GM12878 (cell line): ENCODE measurements at regions not wholly inside any gene's neighbourhood (a gene's known extent, or its start where the extent isn't known, plus 50 kb on each side); places are given as distances from the start of the nearest gene placed in this dataset.

Source experiments
- ATAC-seq: fragments of 200-7000 bp; cut with Tn5 transposase; 3 replicates; pipeline ENCODE4 v1.9.1; 2020; ENCODE audit warnings: mild to moderate bottlenecking, moderate library complexity
- BruUV-seq: library from RNA; stranded (reverse); fragments of 400-500 nt; replicated peaks from 2 replicates; lab custom pipeline; 2021; lab: Mats Ljungman, UMichigan
- CTCF ChIA-PET: fragments of 300-600 bp; sonication (Branson Sonifier 250); formaldehyde crosslinking; extraction: SDS; loops from one replicate; lab custom pipeline; 2021; ENCODE audit warnings: inconsistent platforms; lab: Yijun Ruan, JAX
- POLR2A ChIA-PET: fragments of 350-600 bp; formaldehyde crosslinking; extraction: SDS; loops from one replicate; lab custom pipeline; 2021; ENCODE audit warnings: inconsistent platforms; lab: Charles Lee
- RAD21 ChIA-PET: fragments of 300-600 bp; sonication (Branson Sonifier 250); formaldehyde crosslinking; loops from one replicate; lab custom pipeline; 2023; ENCODE audit warnings: antibody characterized with exemption; ENCODE audit not compliant: unreplicated experiment; lab: Charles Lee
- SMC1A ChIA-PET: fragments of 300-600 bp; sonication (Branson Sonifier 250); formaldehyde crosslinking; loops from one replicate; lab custom pipeline; 2023; ENCODE audit not compliant: unreplicated experiment, uncharacterized antibody; lab: Charles Lee
- DNase-seq: peaks from one replicate; pipeline ENCODE4 v3.0.0-alpha.2; 2011; ENCODE audit warnings: low read depth, low spot score
- FAIRE-seq: peaks from 3 replicates; lab custom pipeline; 2011; peaks lifted over from hg19 to GRCh38; lab: Jason Lieb, UNC
- H2AFZ ChIP-seq: 2 replicates; pipeline ENCODE4 v1.6.0; 2011; ENCODE audit warnings: low read depth, low read length, control low read depth; ENCODE audit not compliant: control insufficient read depth
- H3K27ac ChIP-seq: 2 replicates; pipeline ENCODE4 v1.5.1; 2011; ENCODE audit warnings: control low read depth; ENCODE audit not compliant: control insufficient read depth, insufficient read depth
- H3K27me3 ChIP-seq, 2 experiments: replicated peaks in 1 of 2; 2 replicates each; pipeline versions ENCODE4 v1.6.0 to v1.6.1; 2011; ENCODE audit warnings: low read length in 1 of 2; ENCODE audit not compliant: control insufficient read depth in 2 of 2, insufficient read depth in 2 of 2
- H3K36me3 ChIP-seq, 2 experiments: 2 replicates each; pipeline ENCODE4 v1.5.1; 2011; ENCODE audit warnings: low read length in 1 of 2; ENCODE audit not compliant: control insufficient read depth in 2 of 2, insufficient read depth in 2 of 2
- H3K4me1 ChIP-seq: 2 replicates; pipeline ENCODE4 v1.6.1; 2011; ENCODE audit warnings: mild to moderate bottlenecking, low read length, moderate library complexity, mixed read lengths; ENCODE audit not compliant: control insufficient read depth, insufficient read depth
- H3K4me2 ChIP-seq: 2 replicates; pipeline ENCODE4 v1.6.0; 2011; ENCODE audit warnings: control low read depth; ENCODE audit not compliant: control insufficient read depth, insufficient read depth
- H3K4me3 ChIP-seq: fragments of 200-600 bp; sonication (generic); 2 replicates; pipeline ENCODE4 v1.5.1; 2016
- H3K79me2 ChIP-seq: 2 replicates; pipeline ENCODE4 v1.6.0; 2011; ENCODE audit warnings: low read length; ENCODE audit not compliant: control insufficient read depth, insufficient read depth
- H3K9ac ChIP-seq: 2 replicates; pipeline ENCODE4 v1.8.0; 2011; ENCODE audit warnings: low read length, control low read depth, mixed read lengths; ENCODE audit not compliant: control insufficient read depth, insufficient read depth
- H3K9me3 ChIP-seq: replicated peaks from 3 replicates; pipeline ENCODE4 v1.5.1; 2011; ENCODE audit warnings: mild to moderate bottlenecking, low read length; ENCODE audit not compliant: control insufficient read depth, insufficient read depth
- H4K20me1 ChIP-seq: 2 replicates; pipeline ENCODE4 v1.6.0; 2011; ENCODE audit not compliant: control insufficient read depth, insufficient read depth
- CEBPZ ChIP-seq: fragments of 150-350 bp; IDR thresholded peaks from 2 replicates; pipeline ENCODE4 v1.6.1; 2016; ENCODE audit warnings: low read depth, low read length
- IKZF2 ChIP-seq, 2 experiments: fragments of 450-650 bp; IDR thresholded peaks; 2 replicates each; pipeline ENCODE4 v1.6.1; 2017; ENCODE audit warnings: mild to moderate bottlenecking in 2 of 2, moderate library complexity in 2 of 2
- NFIC ChIP-seq: IDR thresholded peaks from 2 replicates; pipeline ENCODE4 v1.6.1; 2012; ENCODE audit warnings: low read depth, mild to moderate bottlenecking, inconsistent platforms, low read length, moderate library complexity
- NFYB ChIP-seq: IDR thresholded peaks from 2 replicates; pipeline ENCODE4 v1.6.1; 2011; ENCODE audit warnings: low read depth, mild to moderate bottlenecking, low read length, improper control_type of control experiment, moderate library complexity; ENCODE audit not compliant: insufficient read depth
- NR2C1 ChIP-seq: fragments of 450-650 bp; IDR thresholded peaks from 2 replicates; pipeline ENCODE4 v1.6.1; 2017; ENCODE audit warnings: antibody characterized with exemption, mild to moderate bottlenecking, moderate library complexity
- POLR2AphosphoS2 ChIP-seq: IDR thresholded peaks from 2 replicates; pipeline ENCODE4 v1.6.1; 2011; ENCODE audit warnings: low read depth, mild to moderate bottlenecking, low read length, improper control_type of control experiment, moderate library complexity
- PRDM15 ChIP-seq: fragments of 450-650 bp; formaldehyde crosslinking; IDR thresholded peaks from 2 replicates; pipeline ENCODE4 v1.4.0; 2020; ENCODE audit warnings: mild to moderate bottlenecking, moderate library complexity
- RBBP5 ChIP-seq: fragments of 200-600 bp; sonication (generic); conservative IDR thresholded peaks from 2 replicates; pipeline ENCODE4 v1.6.1; 2016
- SMAD5 ChIP-seq: IDR thresholded peaks from 2 replicates; pipeline ENCODE4 v1.6.1; 2016; ENCODE audit warnings: antibody characterized with exemption, low read depth
- SMC3 ChIP-seq: IDR thresholded peaks from 2 replicates; pipeline ENCODE4 v1.6.1; 2011; ENCODE audit warnings: low read length, improper control_type of control experiment, borderline replicate concordance
- ZBED1 ChIP-seq: IDR thresholded peaks from 2 replicates; pipeline ENCODE4 v1.6.1; 2016; ENCODE audit warnings: borderline replicate concordance
- ZNF274 ChIP-seq: IDR thresholded peaks from one replicate; pipeline ENCODE4 v1.8.0; 2011; ENCODE audit not compliant: insufficient read length, insufficient read depth
- WGBS: methylation state at CpG from one replicate; pipeline ENCODE4 v1.1.6; 2016; ENCODE audit warnings: low lambda C conversion rate; ENCODE audit not compliant: insufficient replicate concordance, insufficient coverage; ENCODE audit errors: missing lambda C conversion rate; 5-methylcytosine and 5-hydroxymethylcytosine counted together
- in situ Hi-C: fragments of 300-500 bp; cut with MboI; formaldehyde crosslinking; loops from 9 replicates; pipeline ENCODE4 v1.14.3; 2018; ENCODE audit warnings: mixed read lengths
- intact Hi-C: fragments of 100-400 bp; cut with micrococcal nuclease; formaldehyde crosslinking; loops from one replicate; pipeline ENCODE4 v1.14.2; 2022; ENCODE audit not compliant: unreplicated experiment
- TF ChIP-seq, protein P1 (sequence below): fragments of 450-650 bp; IDR thresholded peaks from 2 replicates; pipeline ENCODE4 v1.6.1; 2017; ENCODE audit warnings: mild to moderate bottlenecking, moderate library complexity

DNA sequence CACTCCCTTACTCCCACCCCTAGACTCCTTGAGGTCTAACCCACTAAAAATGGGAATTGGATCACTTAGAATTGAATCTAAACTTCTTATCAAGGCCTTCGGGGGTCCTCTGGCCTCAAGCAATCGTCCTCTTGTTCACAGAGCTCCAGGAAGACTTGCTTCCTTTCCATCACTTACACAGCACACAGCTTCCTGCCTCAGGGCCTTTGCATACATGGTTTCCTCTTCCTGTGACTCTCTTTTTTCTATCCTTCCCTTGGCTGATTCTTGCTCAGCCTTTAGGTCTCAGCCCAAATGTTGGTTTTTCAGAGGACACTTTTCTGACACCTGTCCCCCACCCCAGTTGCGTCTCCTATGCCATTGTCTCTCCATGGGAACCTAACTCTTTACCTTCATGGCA is 50.0 kb upstream of the ALDH1B1 start:
- intact Hi-C loops (no loop called here), in situ Hi-C loops (no loop called here)
- no peak overlapping the region for H2AFZ ChIP-seq
- SMC1A ChIA-PET, result interaction anchor here (1.8 kb wide), 1 partner anchor 9 kb away, joined by 10 read pairs; no protein-coding TSS in a partner anchor
- CTCF ChIA-PET, result interaction anchor here (1.3 kb wide), 1 partner anchor 13 kb away, joined by 3 read pairs; no protein-coding TSS in a partner anchor
- no peak overlapping the region for H3K27ac ChIP-seq
- H3K9ac ChIP-seq, result no peak overlapping the region
- FAIRE-seq (no peak), ATAC-seq (no peak), DNase-seq (no peak)
- no peak overlapping the region for H3K4me3 ChIP-seq
- no peak overlapping the region for H3K4me2 ChIP-seq
- POLR2A ChIA-PET, result no interaction called here
- BruUV-seq, result no TSS peak
- no peaks in the 10 kb centered on the region; the same call in 2 of the 3 replicates for H3K9me3 ChIP-seq
- RAD21 ChIA-PET, result no interaction called here
- H4K20me1 ChIP-seq, result no peaks in the 10 kb centered on the region
- 15% methylated on average over 3 of the region's 3 CpGs for WGBS
- H3K4me1 ChIP-seq, result no peaks in the 10 kb centered on the region
- no peaks in the 10 kb centered on the region for H3K36me3 ChIP-seq
- H3K79me2 ChIP-seq, result no peaks in the 10 kb centered on the region
- no peaks in the 10 kb centered on the region; a peak in 1 of 4 replicates for H3K27me3 ChIP-seq
- TF ChIP-seq POLR2AphosphoS2 (no peak), ZBED1 (no peak), PRDM15 (CRISPR knock-in tag) (no peak), SMAD5 (no peak), RBBP5 (no peak), NFYB (no peak), NFIC (no peak), IKZF2 (IDR thresholded peaks at IDR 0.05) (no peak), NR2C1 (no peak), SMC3 (no peak), CEBPZ (no peak), ZNF274 (no peak)
- TF ChIP-seq, protein P1, sequence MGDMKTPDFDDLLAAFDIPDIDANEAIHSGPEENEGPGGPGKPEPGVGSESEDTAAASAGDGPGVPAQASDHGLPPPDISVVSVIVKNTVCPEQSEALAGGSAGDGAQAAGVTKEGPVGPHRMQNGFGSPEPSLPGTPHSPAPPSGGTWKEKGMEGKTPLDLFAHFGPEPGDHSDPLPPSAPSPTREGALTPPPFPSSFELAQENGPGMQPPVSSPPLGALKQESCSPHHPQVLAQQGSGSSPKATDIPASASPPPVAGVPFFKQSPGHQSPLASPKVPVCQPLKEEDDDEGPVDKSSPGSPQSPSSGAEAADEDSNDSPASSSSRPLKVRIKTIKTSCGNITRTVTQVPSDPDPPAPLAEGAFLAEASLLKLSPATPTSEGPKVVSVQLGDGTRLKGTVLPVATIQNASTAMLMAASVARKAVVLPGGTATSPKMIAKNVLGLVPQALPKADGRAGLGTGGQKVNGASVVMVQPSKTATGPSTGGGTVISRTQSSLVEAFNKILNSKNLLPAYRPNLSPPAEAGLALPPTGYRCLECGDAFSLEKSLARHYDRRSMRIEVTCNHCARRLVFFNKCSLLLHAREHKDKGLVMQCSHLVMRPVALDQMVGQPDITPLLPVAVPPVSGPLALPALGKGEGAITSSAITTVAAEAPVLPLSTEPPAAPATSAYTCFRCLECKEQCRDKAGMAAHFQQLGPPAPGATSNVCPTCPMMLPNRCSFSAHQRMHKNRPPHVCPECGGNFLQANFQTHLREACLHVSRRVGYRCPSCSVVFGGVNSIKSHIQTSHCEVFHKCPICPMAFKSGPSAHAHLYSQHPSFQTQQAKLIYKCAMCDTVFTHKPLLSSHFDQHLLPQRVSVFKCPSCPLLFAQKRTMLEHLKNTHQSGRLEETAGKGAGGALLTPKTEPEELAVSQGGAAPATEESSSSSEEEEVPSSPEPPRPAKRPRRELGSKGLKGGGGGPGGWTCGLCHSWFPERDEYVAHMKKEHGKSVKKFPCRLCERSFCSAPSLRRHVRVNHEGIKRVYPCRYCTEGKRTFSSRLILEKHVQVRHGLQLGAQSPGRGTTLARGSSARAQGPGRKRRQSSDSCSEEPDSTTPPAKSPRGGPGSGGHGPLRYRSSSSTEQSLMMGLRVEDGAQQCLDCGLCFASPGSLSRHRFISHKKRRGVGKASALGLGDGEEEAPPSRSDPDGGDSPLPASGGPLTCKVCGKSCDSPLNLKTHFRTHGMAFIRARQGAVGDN, result no peak
